ENCODE measurements at regions not wholly inside any gene's neighbourhood (a gene's known extent, or its start where the extent isn't known, plus 50 kb on each side); places are given as distances from the start of the nearest gene placed in this dataset.
"Not testable (repeated sequence)": the region's sequence is repeated elsewhere in the genome, so short reads cannot be mapped to it uniquely, and the experiment has no call there.

GRCh38 chr9:11196840-11197365, 584.1 kb upstream of the PTPRD start:
- ATAC-seq (ENCODE audit: poor library complexity); intact Hi-C loops (cut with DNase I); DNase-seq: not testable (repeated sequence)

DNA sequence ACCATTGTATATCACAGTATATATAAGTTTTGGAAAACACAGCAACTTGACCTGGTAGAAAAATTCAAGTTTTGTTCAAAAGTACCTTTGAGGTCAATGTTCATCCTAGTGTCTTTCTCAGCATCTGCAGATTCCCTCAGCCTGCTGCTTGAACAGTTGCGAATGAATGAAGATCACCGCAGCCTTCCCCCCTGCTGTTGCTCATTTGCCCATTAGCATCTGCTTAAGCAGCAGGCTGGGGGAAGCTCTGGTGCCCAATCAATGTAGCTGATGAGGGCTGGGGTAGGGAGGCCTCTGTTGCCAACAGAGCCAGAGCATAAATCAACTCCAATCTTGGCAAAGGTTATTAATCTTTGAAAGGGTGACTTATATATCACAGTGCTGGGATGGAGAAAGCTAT, 586.5 kb upstream of the PTPRD start:
- no peak for ATAC-seq (ENCODE audit: poor library complexity)
- DNase-seq = no peak
- intact Hi-C loops (cut with DNase I) = no loop called here

- no peak for ATAC-seq (ENCODE audit: poor library complexity)
Measured at GRCh38 chr9:11204521-11204920, 591.7 kb upstream of the PTPRD start.

DNA sequence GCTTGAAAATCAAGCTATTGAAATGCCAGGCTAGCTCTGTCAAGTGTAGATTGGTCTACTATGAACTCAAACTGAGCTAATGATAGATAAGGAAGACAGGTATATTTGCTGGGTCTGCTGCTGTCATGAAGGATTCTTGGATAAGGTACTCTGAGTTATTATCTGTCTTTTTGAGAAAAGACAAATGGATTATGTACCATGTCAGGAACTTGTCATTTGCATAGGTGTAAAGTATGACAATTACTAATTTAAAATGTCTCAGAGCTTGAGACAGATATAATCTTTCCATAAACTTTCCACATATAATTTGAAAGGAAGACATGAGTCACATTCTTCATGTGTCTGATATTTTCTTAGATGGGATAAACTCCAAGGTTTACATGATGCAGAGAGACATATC, 594.1 kb upstream of the PTPRD start:
- ATAC-seq (ENCODE audit: poor library complexity) (no peak), DNase-seq (no peak)
- intact Hi-C loops (cut with DNase I) = no loop called here

More at GRCh38 chr9:11204521-11204920, 591.7 kb upstream of the PTPRD start:
- intact Hi-C loops (cut with DNase I) = no loop called here
- DNase-seq = no peak

DNA sequence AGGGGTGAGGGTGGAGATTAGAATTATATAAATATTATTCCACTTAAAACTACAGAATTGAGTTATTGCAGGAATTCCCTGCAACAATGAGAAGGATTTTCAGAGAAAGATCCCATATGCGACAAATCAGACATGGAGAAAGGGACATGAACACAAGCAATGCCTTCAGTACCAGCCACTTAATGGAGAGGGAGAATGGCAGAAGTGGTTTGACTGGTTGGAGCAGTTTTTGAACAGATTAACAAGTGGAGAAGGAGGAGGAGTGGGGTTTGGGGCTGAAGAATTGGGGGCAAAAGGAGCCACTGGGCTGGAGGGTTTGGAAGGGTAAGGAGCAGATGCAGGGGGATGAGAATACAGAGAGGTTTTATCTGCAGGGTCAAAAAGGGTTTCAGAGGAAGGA, 620.9 kb upstream of the PTPRD start:
- ATAC-seq (ENCODE audit: poor library complexity) (no peak), DNase-seq (no peak)
- intact Hi-C loops (cut with DNase I) = no loop called here

DNA sequence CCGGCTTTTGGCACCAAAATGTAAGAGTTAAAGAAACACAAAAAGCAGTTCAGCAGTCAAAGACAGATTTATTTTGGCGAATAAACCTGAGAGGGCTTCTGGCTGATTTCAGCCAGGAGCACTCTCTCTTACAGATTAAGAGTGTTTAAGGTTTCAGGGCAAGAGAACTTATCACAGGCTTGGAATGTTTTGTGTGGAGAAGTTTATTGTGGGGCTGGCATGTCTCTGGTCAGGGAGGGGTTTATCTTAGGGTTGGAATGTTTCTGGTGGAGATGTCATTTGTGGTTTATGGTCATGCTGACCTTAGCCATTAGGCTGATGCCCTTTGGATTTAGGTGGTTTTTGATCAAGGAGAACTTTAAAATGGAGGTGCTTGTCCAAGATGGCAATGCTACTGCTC, 622.3 kb upstream of the PTPRD start:
- ATAC-seq (ENCODE audit: poor library complexity) = no peak
- no peak for DNase-seq
- intact Hi-C loops (cut with DNase I) = no loop called here

DNA sequence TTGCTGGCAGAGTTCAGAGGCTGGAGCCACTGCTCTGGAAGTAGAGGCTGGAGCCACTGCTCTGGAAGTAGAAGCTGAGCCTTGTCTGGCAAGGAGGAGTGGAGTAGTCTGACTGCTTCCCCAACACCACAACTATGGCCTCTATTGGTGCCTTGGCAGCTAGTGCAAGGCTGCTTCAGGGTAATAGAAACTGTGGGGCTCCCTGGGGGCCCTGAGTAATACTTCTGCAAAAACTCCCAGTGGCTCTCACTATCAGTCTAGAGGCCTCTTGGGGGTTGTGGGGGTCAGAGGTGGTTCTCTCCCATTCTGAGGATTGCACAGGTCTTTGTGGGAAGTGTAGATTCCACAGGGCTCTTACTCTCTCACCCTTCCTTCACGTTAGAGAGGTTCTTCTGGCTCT, 629.0 kb upstream of the PTPRD start:
- no peak for ATAC-seq (ENCODE audit: poor library complexity)
- intact Hi-C loops (cut with DNase I) = no loop called here
- DNase-seq = no peak

DNA sequence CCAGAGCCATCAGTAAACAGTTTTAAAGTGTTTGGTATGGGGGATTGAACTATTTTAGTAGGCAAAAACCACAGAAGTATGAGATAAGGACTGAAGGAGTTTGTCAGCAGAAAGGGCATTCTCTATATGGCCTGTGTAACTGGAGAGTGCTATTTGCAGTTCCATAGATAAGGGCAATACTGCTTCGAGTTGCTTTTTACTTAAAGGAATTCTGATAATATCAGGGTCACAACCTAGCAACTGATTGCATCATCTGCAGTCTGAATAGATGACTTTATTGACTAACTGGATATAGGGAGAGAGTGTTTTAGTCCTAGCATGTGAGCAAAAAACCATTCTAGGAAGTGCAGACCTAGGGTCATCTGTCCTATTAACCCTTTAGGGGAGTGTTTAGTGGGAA, 645.2 kb upstream of the PTPRD start:
- ATAC-seq (ENCODE audit: poor library complexity) (no peak), DNase-seq (no peak)
- intact Hi-C loops (cut with DNase I) = no loop called here

DNA sequence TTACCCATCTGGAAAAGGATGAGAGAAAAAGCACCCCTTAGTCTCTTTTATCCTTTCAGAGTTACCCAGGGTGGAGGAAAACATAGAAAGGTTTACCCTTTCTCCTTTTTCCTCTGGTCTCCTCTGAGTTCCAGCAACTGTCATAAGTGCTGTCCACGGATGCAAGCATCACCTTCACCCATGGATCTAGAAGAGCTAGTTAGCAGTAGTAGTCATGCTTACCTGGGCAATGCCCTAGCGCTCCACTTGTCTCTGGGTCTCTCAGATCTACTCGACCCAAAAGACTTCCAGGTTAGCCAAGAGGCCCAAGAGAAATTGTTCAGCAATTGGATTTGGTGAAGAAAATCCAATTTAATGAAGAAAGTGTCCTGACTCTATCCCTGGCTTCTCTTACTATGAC, 656.2 kb upstream of the PTPRD start:
- intact Hi-C loops (cut with DNase I) = no loop called here
- DNase-seq = no peak
- no peak for ATAC-seq (ENCODE audit: poor library complexity)

DNA sequence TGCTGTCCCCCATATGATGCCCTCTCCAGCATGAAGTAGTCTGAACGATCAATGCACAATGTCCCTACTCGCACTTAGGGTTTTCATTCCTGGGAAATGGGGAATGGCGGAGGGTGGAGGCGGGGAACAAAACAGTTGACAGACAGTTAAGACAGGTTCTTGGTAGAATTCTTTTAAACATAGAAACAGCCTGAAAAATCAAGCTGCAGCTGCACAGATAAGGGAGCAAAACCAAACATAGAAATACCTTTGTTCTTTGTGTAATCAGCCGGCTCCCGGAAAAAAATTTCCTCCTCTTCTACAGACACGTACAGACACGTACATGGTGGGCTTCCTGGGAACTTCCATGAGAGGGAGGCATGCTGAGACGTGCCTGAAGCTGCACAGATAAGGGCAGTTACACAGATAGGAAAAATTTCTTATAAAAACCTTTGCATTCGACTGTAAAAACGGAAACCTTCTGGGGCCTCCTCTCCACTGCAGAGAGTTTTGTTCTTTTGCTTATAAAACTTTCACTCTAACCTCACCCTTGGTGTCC, 662.4 kb upstream of the PTPRD start:
- no peak for ATAC-seq (ENCODE audit: poor library complexity)
- intact Hi-C loops (cut with DNase I) = no loop called here

DNA sequence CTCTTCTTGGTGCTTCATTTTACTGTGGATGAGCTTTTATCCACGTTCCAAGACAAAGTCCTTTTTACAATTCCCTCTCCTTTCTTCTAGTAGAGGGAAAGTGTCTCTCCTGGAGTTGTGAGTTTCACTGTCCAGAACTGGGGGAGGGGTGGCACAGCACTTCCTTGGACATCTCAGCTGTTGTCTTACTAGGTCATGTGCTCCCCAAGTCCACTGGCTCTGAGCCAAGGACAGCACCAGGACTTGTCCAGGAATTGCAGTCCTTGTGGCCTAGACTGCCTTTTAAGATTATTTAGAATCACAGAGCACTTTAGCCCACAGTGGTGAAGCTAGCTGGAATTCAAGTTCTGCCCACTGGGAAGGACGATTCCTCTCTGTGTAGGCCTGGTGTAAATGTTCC, 700.2 kb upstream of the PTPRD start:
- no peak for ATAC-seq (ENCODE audit: poor library complexity)
- intact Hi-C loops (cut with DNase I) = no loop called here
- no peak for DNase-seq

More for the DNA sequence above, 662.4 kb upstream of the PTPRD start:
- no peak for DNase-seq

DNA sequence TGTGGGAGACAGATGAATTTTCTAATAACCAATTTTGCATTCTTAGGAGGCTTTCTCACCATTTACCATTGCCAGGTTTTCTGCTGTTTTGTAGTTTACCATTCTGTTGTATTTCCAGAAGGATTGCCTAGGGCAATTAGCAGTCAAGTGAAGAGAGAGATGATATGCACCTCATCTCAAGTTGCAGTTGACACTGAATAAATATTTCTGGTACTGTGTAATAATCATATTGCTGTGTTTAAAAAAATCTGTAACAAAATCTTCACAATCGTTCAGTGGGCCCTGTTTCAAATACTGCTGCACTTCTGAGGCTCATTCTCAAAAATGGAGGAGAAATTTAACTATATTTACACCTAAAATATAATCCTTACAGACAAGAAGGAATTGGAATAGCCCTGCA, 706.1 kb upstream of the PTPRD start:
- no peak for ATAC-seq (ENCODE audit: poor library complexity)
- intact Hi-C loops (cut with DNase I) = no loop called here
- no peak for DNase-seq

DNA sequence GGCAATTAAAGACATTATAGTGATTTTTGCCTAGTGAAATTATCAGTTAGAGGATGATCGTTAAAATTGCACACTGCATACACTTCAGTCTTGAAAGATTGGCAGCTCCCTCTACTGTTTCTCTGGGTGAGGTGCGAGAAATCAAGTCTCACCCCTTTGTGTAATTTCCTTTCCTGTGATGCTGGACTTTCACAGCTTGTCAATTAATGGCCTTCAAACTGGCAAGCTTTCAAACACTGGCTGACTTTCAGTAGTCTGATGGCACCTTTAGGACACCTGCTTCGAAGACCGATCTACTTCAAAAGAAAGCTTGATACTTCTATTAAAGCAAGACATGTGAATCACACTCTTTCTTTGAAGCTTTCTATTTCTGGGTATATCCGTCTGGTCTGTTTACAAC, 706.7 kb upstream of the PTPRD start:
- no peak for DNase-seq
- no peak for ATAC-seq (ENCODE audit: poor library complexity)
- intact Hi-C loops (cut with DNase I) = no loop called here

DNA sequence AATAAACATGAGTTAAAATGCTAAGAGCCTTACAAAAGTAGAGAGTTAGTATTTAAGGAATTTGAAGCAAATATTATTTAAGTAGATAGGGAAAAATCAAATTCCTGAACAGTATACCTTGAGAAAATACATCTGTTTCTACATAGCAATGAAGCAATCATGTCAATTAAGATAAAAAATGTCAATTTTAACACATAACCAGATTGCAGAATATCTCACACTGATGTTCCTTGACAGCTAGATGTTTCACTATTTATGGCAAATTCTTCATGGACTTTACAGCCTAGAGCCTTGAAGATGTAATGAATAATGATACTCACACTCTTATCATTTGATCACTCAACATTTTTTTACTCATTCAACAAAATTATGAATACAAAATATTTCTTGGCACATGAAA, 708.2 kb upstream of the PTPRD start:
- DNase-seq = no peak
- intact Hi-C loops (cut with DNase I) = loop anchor here (10.0 kb wide), 1 partner anchor 1276 kb away; no protein-coding TSS in a partner anchor

GRCh38 chr9:11323457-11323856, 710.7 kb upstream of the PTPRD start:
- intact Hi-C loops (cut with DNase I) = loop anchor here (10.0 kb wide), 1 partner anchor 1279 kb away; no protein-coding TSS in a partner anchor
- no peak for ATAC-seq (ENCODE audit: poor library complexity)
- DNase-seq = no peak

More for the DNA sequence above, 708.2 kb upstream of the PTPRD start:
- ATAC-seq (ENCODE audit: poor library complexity) = no peak

- intact Hi-C loops (cut with DNase I) = loop anchor here (10.0 kb wide), 1 partner anchor 1281 kb away; no protein-coding TSS in a partner anchor
- ATAC-seq (ENCODE audit: poor library complexity) (no peak), DNase-seq (no peak)
Measured at GRCh38 chr9:11326231-11326630, 713.4 kb upstream of the PTPRD start.

- intact Hi-C loops (cut with DNase I) = loop anchor here (10.0 kb wide), 1 partner anchor 1284 kb away; no protein-coding TSS in a partner anchor
- DNase-seq (no peak), ATAC-seq (ENCODE audit: poor library complexity) (no peak)
Measured at GRCh38 chr9:11328326-11328725, 715.5 kb upstream of the PTPRD start.

GRCh38 chr9:11335011-11335410, 722.2 kb upstream of the PTPRD start:
- ATAC-seq (ENCODE audit: poor library complexity) (no peak), DNase-seq (no peak)
- intact Hi-C loops (cut with DNase I) = no loop called here

DNA sequence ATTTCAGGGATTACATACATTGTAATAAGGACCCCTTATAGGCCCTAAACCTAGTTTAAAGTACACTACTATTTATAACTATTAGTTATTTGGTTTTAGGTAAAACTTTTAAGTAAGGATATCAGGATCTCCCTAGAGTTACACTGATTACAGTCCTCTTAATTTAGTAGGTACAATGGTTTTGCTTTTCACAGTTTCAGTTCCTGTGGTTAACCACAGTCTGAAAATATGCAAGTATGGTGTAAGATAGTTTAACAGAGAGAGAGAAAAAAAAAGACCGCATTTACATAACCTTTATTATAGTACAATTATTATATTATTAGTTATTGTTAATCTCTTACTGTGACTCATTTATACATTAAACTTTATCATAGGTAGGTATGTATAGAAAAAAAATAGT, 725.3 kb upstream of the PTPRD start:
- ATAC-seq (ENCODE audit: poor library complexity) = no peak
- intact Hi-C loops (cut with DNase I) = no loop called here
- no peak for DNase-seq

DNA sequence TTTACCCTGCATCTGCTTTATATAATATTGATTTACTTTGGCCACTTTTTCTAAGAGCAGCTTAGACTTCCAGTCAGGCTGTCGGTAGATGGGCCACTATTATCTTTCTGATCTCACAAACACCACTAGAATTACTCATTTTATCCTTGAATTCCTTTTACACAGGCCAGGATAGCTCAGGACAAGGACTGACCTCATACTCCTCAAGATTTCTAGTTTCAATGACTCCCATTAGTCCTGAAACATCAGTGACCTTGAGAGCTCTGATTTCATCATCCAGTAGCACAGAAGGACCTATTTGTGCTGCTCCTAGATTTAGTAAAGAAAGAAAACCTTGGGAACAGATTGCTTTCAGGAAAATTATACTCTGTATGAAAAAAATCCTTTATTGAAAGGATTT, 727.9 kb upstream of the PTPRD start:
- ATAC-seq (ENCODE audit: poor library complexity) (no peak), DNase-seq (no peak)
- intact Hi-C loops (cut with DNase I) = no loop called here

- ATAC-seq (ENCODE audit: poor library complexity) = no peak
Measured at GRCh38 chr9:11347437-11347836, 734.6 kb upstream of the PTPRD start.

More at GRCh38 chr9:11347437-11347836, 734.6 kb upstream of the PTPRD start:
- intact Hi-C loops (cut with DNase I) = no loop called here
- DNase-seq = no peak

Data from Right ventricle myocardium superior (tissue), 1 donor.